Hepatocyte (in vitro differentiated cells): ENCODE measurements at regions not wholly inside any gene's neighbourhood (a gene's known extent, or its start where the extent isn't known, plus 50 kb on each side); places are given as distances from the start of the nearest gene placed in this dataset.

ENCODE experiments used
- CTCF ChIP-seq: fragments of 200-600 bp; sonication (generic); IDR thresholded peaks from 2 replicates; pipeline ENCODE4 v1.5.1; 2016; ENCODE audit warnings: antibody characterized with exemption, mild to moderate bottlenecking; ENCODE audit not compliant: poor library complexity
- EZH2 ChIP-seq: fragments of 200-600 bp; sonication (generic); IDR thresholded peaks from 2 replicates; pipeline ENCODE4 v1.6.1; 2016; ENCODE audit warnings: antibody characterized with exemption, mild to moderate bottlenecking, borderline replicate concordance
- EZH2phosphoT487 ChIP-seq: fragments of 200-600 bp; sonication (generic); IDR thresholded peaks from one replicate; pipeline ENCODE4 v1.6.1; 2018; ENCODE audit warnings: antibody characterized with exemption, mild to moderate bottlenecking, low read depth, moderate library complexity; ENCODE audit not compliant: unreplicated experiment, severe bottlenecking

- TF ChIP-seq CTCF (no peak), EZH2phosphoT487 (no peak), EZH2 (no peak)
Measured at GRCh38 chr10:94146313-94146712, 152.6 kb downstream of the PLCE1 start.
